Kidney epithelial cell (primary cell): ENCODE measurements at regions not wholly inside any gene's neighbourhood (a gene's known extent, or its start where the extent isn't known, plus 50 kb on each side); places are given as distances from the start of the nearest gene placed in this dataset.

Experiments
- DNase-seq: peaks from one replicate; pipeline ENCODE4 v3.0.0-alpha.2; 2010; ENCODE audit warnings: low read depth
- H3K27me3 ChIP-seq: 2 replicates; pipeline ENCODE4 v1.6.0; 2011; ENCODE audit warnings: low read length; ENCODE audit not compliant: control insufficient read depth, insufficient read depth
- H3K36me3 ChIP-seq: 2 replicates; pipeline ENCODE4 v1.5.1; 2011; ENCODE audit warnings: low read length; ENCODE audit not compliant: control insufficient read depth, insufficient read depth
- H3K4me3 ChIP-seq: 2 replicates; pipeline ENCODE4 v1.5.1; 2011; ENCODE audit warnings: low read depth, mild to moderate bottlenecking, control low read depth, low read length
- TF ChIP-seq, protein P1 (sequence below): IDR thresholded peaks from 2 replicates; pipeline ENCODE4 v1.5.1; 2011; ENCODE audit warnings: mild to moderate bottlenecking, moderate library complexity, low read length, control low read depth, inconsistent platforms; ENCODE audit not compliant: insufficient read depth, poor library complexity, severe bottlenecking

GRCh38 chr11:104652996-104653395 is 245.3 kb downstream of the CASP12 start:
- no peak for DNase-seq
- no peak overlapping the region for H3K4me3 ChIP-seq
- no peaks in the 10 kb centered on the region for H3K27me3 ChIP-seq
- TF ChIP-seq, protein P1, sequence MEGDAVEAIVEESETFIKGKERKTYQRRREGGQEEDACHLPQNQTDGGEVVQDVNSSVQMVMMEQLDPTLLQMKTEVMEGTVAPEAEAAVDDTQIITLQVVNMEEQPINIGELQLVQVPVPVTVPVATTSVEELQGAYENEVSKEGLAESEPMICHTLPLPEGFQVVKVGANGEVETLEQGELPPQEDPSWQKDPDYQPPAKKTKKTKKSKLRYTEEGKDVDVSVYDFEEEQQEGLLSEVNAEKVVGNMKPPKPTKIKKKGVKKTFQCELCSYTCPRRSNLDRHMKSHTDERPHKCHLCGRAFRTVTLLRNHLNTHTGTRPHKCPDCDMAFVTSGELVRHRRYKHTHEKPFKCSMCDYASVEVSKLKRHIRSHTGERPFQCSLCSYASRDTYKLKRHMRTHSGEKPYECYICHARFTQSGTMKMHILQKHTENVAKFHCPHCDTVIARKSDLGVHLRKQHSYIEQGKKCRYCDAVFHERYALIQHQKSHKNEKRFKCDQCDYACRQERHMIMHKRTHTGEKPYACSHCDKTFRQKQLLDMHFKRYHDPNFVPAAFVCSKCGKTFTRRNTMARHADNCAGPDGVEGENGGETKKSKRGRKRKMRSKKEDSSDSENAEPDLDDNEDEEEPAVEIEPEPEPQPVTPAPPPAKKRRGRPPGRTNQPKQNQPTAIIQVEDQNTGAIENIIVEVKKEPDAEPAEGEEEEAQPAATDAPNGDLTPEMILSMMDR, result no peak
- no peaks in the 10 kb centered on the region for H3K36me3 ChIP-seq

GRCh38 chr11:104650234-104650633 is 248.0 kb downstream of the CASP12 start:
- TF ChIP-seq, protein P1, result no peak
- no peaks in the 10 kb centered on the region for H3K27me3 ChIP-seq
- no peaks in the 10 kb centered on the region for H3K36me3 ChIP-seq
- no peak for DNase-seq
- H3K4me3 ChIP-seq, result no peak overlapping the region

- DNase-seq, result no peak
- TF ChIP-seq, protein P1, result no peak
- no peaks in the 10 kb centered on the region for H3K36me3 ChIP-seq
- H3K4me3 ChIP-seq, result no peak overlapping the region
- no peaks in the 10 kb centered on the region for H3K27me3 ChIP-seq
Measured at GRCh38 chr11:104649002-104649401, 249.3 kb downstream of the CASP12 start.

DNA sequence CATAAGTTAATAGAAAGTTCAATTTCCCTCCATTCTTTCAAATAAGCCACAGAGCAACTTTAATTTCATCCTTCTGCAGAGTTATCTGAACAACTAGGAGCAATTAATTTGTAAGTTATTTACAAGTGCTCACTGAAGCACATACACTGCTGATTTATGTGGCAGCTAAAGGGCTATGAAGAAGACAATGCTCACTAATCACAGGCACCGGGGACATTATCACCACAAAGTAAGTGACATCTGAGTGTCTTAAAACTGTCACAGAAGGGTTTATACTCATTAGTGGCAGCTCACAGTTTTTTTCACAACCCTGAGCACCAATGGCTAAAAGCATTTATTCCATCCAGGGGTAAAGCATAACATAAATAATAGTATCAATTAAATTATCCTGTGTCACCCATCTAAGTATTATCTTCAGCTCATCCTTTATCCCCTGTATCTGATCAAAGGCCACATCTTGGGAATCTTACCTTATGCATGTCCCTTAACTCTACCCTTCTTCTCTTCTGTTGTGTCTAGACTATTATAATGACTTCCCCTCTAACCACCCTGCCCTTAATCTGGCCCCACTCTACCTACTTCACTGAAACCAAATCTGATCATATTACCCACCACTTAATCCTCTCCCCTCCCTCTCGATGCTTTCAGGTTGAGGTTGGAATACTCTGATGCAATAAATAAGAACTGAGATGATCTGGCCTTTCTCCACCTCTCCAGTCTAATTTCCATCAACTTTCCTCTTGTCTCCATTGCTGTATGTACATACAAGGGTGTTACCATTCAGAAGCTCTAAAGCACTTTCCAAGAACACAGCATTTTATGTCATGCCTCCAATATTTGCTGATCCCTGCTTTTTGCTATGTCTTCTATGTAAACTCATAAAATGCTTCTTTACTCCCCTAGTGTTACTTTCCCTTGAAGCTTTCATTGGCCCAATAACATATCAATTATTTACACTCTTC is 252.7 kb downstream of the CASP12 start:
- TF ChIP-seq, protein P1, result no peak
- Histone ChIP-seq H3K36me3 (no peaks in the 10 kb centered on the region), H3K4me3 (no peak overlapping the region), H3K27me3 (no peaks in the 10 kb centered on the region)
- no peak for DNase-seq

DNA sequence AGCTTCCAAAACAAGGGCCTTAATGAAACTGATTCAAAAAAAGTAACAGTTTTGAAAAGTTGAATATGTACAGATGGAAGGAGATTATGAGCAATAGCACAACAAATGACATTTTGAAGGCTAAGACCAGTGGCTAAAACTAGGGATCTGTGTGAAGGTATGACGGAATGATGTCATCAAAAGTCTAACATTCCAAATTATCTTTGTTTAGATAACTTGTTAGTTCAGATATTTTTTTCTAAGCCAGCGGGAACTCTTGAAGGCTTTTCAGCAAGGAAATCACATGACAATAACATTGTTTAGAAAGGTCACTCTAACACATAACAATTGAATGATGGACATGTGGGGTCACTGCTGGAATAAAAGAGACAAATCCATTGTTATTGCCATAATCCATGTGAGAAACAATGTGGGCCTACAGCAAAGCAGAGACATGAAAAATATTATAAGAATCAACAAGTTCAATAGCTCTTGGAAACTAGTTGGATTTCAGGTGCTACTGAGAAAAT is 260.5 kb downstream of the CASP12 start:
- Histone ChIP-seq H3K36me3 (no peaks in the 10 kb centered on the region), H3K4me3 (no peak overlapping the region), H3K27me3 (no peaks in the 10 kb centered on the region)
- no peak for DNase-seq
- TF ChIP-seq, protein P1, result no peak
